IMR-90 (cell line): ENCODE measurements at regions not wholly inside any gene's neighbourhood (a gene's known extent, or its start where the extent isn't known, plus 50 kb on each side); places are given as distances from the start of the nearest gene placed in this dataset.

Experiments
- ATAC-seq: fragments of 200-7000 bp; cut with Tn5 transposase; 2 replicates; pipeline ENCODE4 v1.9.1; 2020; ENCODE audit warnings: low read depth, mild to moderate bottlenecking, moderate library complexity
- BruUV-seq: library from RNA; stranded (reverse); fragments of 400-500 nt; replicated peaks from 2 replicates; lab custom pipeline; 2021; lab: Mats Ljungman, UMichigan
- CTCF ChIA-PET: fragments of 300-600 bp; formaldehyde crosslinking; extraction: SDS; loops from one replicate; lab custom pipeline; 2021; ENCODE audit warnings: antibody characterized with exemption; lab: Yijun Ruan, JAX
- POLR2A ChIA-PET: fragments of 300-600 bp; sonication (Branson Sonifier 250); formaldehyde crosslinking; loops from one replicate; lab custom pipeline; 2022; ENCODE audit warnings: antibody characterized with exemption; ENCODE audit not compliant: unreplicated experiment; lab: Charles Lee
- DNase-seq: peaks from one replicate; pipeline ENCODE4 v3.0.0; 2013
- H2AFZ ChIP-seq: replicated peaks from 2 replicates; pipeline ENCODE3; 2013; ENCODE audit warnings: low read length, mild to moderate bottlenecking; ENCODE audit not compliant: poor library complexity
- H2AK5ac ChIP-seq: 2 replicates; pipeline ENCODE4 v1.6.1; 2013; ENCODE audit warnings: low read depth, low read length, inconsistent platforms
- H2AK9ac ChIP-seq: replicated peaks from 2 replicates; pipeline ENCODE3; 2013; ENCODE audit warnings: mild to moderate bottlenecking, low read depth, low read length, moderate library complexity; ENCODE audit not compliant: poor library complexity
- H2BK120ac ChIP-seq: 2 replicates; pipeline ENCODE4 v1.6.1; 2013; ENCODE audit warnings: low read depth, low read length, inconsistent platforms
- H2BK15ac ChIP-seq: 3 replicates; pipeline ENCODE4 v1.6.1; 2013; ENCODE audit warnings: low read depth, low read length, inconsistent platforms
- H2BK20ac ChIP-seq: 2 replicates; pipeline ENCODE4 v1.6.1; 2013; ENCODE audit warnings: low read depth, mild to moderate bottlenecking, inconsistent platforms, low read length, moderate library complexity
- H2BK5ac ChIP-seq: 2 replicates; pipeline ENCODE4 v1.6.1; 2013; ENCODE audit warnings: mild to moderate bottlenecking, low read depth, low read length, inconsistent platforms; ENCODE audit not compliant: poor library complexity, severe bottlenecking
- H3K14ac ChIP-seq: replicated peaks from 2 replicates; pipeline ENCODE4 v1.6.1; 2013; ENCODE audit warnings: low read depth, low read length, inconsistent platforms
- H3K18ac ChIP-seq: 2 replicates; pipeline ENCODE4 v1.6.1; 2013; ENCODE audit warnings: low read depth, low read length, control low read depth
- H3K23ac ChIP-seq: 2 replicates; pipeline ENCODE4 v1.6.1; 2013; ENCODE audit warnings: low read depth, low read length, inconsistent platforms
- H3K27ac ChIP-seq: 2 replicates; pipeline ENCODE4 v1.5.1; 2013; ENCODE audit warnings: mild to moderate bottlenecking, control low read depth, low read length; ENCODE audit not compliant: insufficient read depth
- H3K27me3 ChIP-seq: 2 replicates; pipeline ENCODE4 v1.6.1; 2013; ENCODE audit warnings: low read length; ENCODE audit not compliant: control insufficient read depth, insufficient read depth
- H3K36me3 ChIP-seq: 2 replicates; pipeline ENCODE4 v1.6.1; 2013; ENCODE audit warnings: low read length, mixed read lengths; ENCODE audit not compliant: control insufficient read depth, insufficient read depth
- H3K4ac ChIP-seq: 2 replicates; pipeline ENCODE4 v1.6.1; 2013; ENCODE audit warnings: low read depth, low read length, inconsistent platforms
- H3K4me1 ChIP-seq: 2 replicates; pipeline ENCODE4 v1.6.1; 2013; ENCODE audit warnings: low read length, mixed read lengths; ENCODE audit not compliant: control insufficient read depth, insufficient read depth
- H3K4me2 ChIP-seq: 2 replicates; pipeline ENCODE4 v1.6.1; 2013; ENCODE audit warnings: low read depth, mild to moderate bottlenecking, control low read depth, low read length, moderate library complexity
- H3K4me3 ChIP-seq: 2 replicates; pipeline ENCODE4 v1.5.1; 2013; ENCODE audit warnings: low read depth, mild to moderate bottlenecking, control low read depth, low read length, moderate library complexity; ENCODE audit not compliant: insufficient read depth
- H3K56ac ChIP-seq: 2 replicates; pipeline ENCODE4 v1.6.1; 2013; ENCODE audit warnings: low read length, inconsistent platforms; ENCODE audit not compliant: insufficient read depth; ENCODE audit errors: extremely low read depth
- H3K79me1 ChIP-seq, 2 experiments: 2 replicates each; pipeline ENCODE4 v1.6.1; 2013; ENCODE audit warnings: low read length in 2 of 2, inconsistent platforms in 1 of 2, low read depth in 1 of 2
- H3K9ac ChIP-seq: 2 replicates; pipeline ENCODE4 v1.6.1; 2013; ENCODE audit warnings: low read depth, low read length, control low read depth
- H3K9me1 ChIP-seq: 2 replicates; pipeline ENCODE4 v1.6.1; 2013; ENCODE audit warnings: low read length, inconsistent platforms; ENCODE audit not compliant: insufficient read depth
- H3K9me3 ChIP-seq: 2 replicates; pipeline ENCODE4 v1.6.1; 2013; ENCODE audit warnings: low read length; ENCODE audit not compliant: control insufficient read depth, insufficient read depth
- H4K20me1 ChIP-seq: 2 replicates; pipeline ENCODE4 v1.6.1; 2013; ENCODE audit warnings: low read length, inconsistent platforms; ENCODE audit not compliant: insufficient read depth
- H4K5ac ChIP-seq: 2 replicates; pipeline ENCODE4 v1.6.1; 2013; ENCODE audit warnings: mild to moderate bottlenecking, low read depth, low read length, control low read depth
- H4K8ac ChIP-seq, 2 experiments: 2 replicates each; pipeline ENCODE4 v1.6.1; 2013; ENCODE audit warnings: low read depth in 2 of 2, low read length in 2 of 2, control low read depth in 1 of 2, inconsistent platforms in 1 of 2
- H4K91ac ChIP-seq: 2 replicates; pipeline ENCODE4 v1.6.1; 2013; ENCODE audit warnings: low read depth, low read length, inconsistent platforms; ENCODE audit not compliant: insufficient read depth
- BHLHE40 ChIP-seq: fragments of 150-350 bp; IDR thresholded peaks from 2 replicates; pipeline ENCODE4 v1.6.1; 2016; ENCODE audit warnings: mild to moderate bottlenecking, low read depth, low read length
- CEBPB ChIP-seq: IDR thresholded peaks from 2 replicates; pipeline ENCODE4 v1.6.1; 2012; ENCODE audit warnings: low read depth, low read length, improper control_type of control experiment
- CHD1 ChIP-seq: IDR thresholded peaks from 2 replicates; pipeline ENCODE4 v1.6.1; 2012; ENCODE audit warnings: low read depth, low read length, improper control_type of control experiment
- CTCF ChIP-seq: conservative IDR thresholded peaks from 2 replicates; pipeline ENCODE4 v1.5.1; 2012; ENCODE audit warnings: mild to moderate bottlenecking, low read depth, low read length, improper control_type of control experiment
- ELK1 ChIP-seq: fragments of 150-350 bp; IDR thresholded peaks from 2 replicates; pipeline ENCODE4 v1.6.1; 2016; ENCODE audit warnings: low read depth, mild to moderate bottlenecking, low read length, moderate library complexity, borderline replicate concordance
- FOS ChIP-seq: fragments of 150-350 bp; IDR thresholded peaks from 2 replicates; pipeline ENCODE4 v1.6.1; 2016; ENCODE audit warnings: low read depth, low read length
- MAFK ChIP-seq: IDR thresholded peaks from 2 replicates; pipeline ENCODE4 v1.6.1; 2012; ENCODE audit warnings: low read depth, low read length, improper control_type of control experiment
- MAZ ChIP-seq: IDR thresholded peaks from 2 replicates; pipeline ENCODE4 v1.6.1; 2012; ENCODE audit warnings: low read depth, mild to moderate bottlenecking, low read length, improper control_type of control experiment, moderate library complexity, borderline replicate concordance
- MXI1 ChIP-seq: IDR thresholded peaks from 2 replicates; pipeline ENCODE4 v1.6.1; 2012; ENCODE audit warnings: low read depth, mild to moderate bottlenecking, low read length, moderate library complexity, borderline replicate concordance
- NFE2L2 ChIP-seq: fragments of 150-350 bp; IDR thresholded peaks from 2 replicates; pipeline ENCODE4 v1.6.1; 2016; ENCODE audit warnings: low read depth, mild to moderate bottlenecking, low read length
- POLR2A ChIP-seq: IDR thresholded peaks from 2 replicates; pipeline ENCODE4 v1.6.1; 2012; ENCODE audit warnings: mild to moderate bottlenecking, low read depth, low read length
- RAD21 ChIP-seq: IDR thresholded peaks from 2 replicates; pipeline ENCODE4 v1.6.1; 2012; ENCODE audit warnings: low read length, improper control_type of control experiment
- RCOR1 ChIP-seq: IDR thresholded peaks from 2 replicates; pipeline ENCODE4 v1.6.1; 2012; ENCODE audit warnings: mild to moderate bottlenecking, low read length, improper control_type of control experiment; ENCODE audit not compliant: insufficient replicate concordance
- RFX5 ChIP-seq: IDR thresholded peaks from 2 replicates; pipeline ENCODE4 v1.8.0; 2012; ENCODE audit warnings: low read depth, mild to moderate bottlenecking, low read length, moderate library complexity
- SMC3 ChIP-seq: fragments of 150-350 bp; IDR thresholded peaks from 2 replicates; pipeline ENCODE4 v1.6.1; 2016; ENCODE audit warnings: low read depth, mild to moderate bottlenecking, antibody characterized with exemption, low read length, moderate library complexity
- USF2 ChIP-seq: fragments of 150-350 bp; IDR thresholded peaks from 2 replicates; pipeline ENCODE4 v1.6.1; 2017; ENCODE audit warnings: mild to moderate bottlenecking, antibody characterized with exemption, low read length, low read depth
- WGBS, 2 experiments: methylation state at CpG; one replicate each; pipeline versions ENCODE4 v1.1.5 to v1.1.7; 2013; ENCODE audit warnings: missing lambda C conversion rate in 2 of 2; ENCODE audit not compliant: insufficient read length in 1 of 2; ENCODE audit errors: extremely low coverage in 2 of 2; 5-methylcytosine and 5-hydroxymethylcytosine counted together
- dilution Hi-C: fragments of 300-500 bp; cut with HindIII; formaldehyde crosslinking; loops from one replicate; pipeline ENCODE4 v1.14.3; 2018; ENCODE audit warnings: low sequenced_read_pairs; ENCODE audit not compliant: unreplicated experiment
- in situ Hi-C: fragments of 300-500 bp; cut with MboI; formaldehyde crosslinking; loops from 3 replicates; pipeline ENCODE4 v1.14.3; 2019; ENCODE audit warnings: low sequenced_read_pairs, inconsistent platforms, mixed read lengths
- intact Hi-C: fragments of 100-400 bp; cut with micrococcal nuclease; formaldehyde crosslinking; loops from 2 replicates; pipeline ENCODE4 v1.10.0; 2022

- Histone ChIP-seq H2BK15ac (no peak overlapping the region), H3K27ac (no peak overlapping the region), H4K5ac (no peak overlapping the region), H4K20me1 (no peaks in the 10 kb centered on the region), H4K8ac (no peak overlapping the region), H3K36me3 (no peaks in the 10 kb centered on the region), H3K9ac (no peak overlapping the region), H3K23ac (no peak overlapping the region), H3K18ac (no peak overlapping the region), H3K4me3 (no peak overlapping the region), H2BK120ac (no peak overlapping the region), H3K9me3 (no peaks in the 10 kb centered on the region), H2AFZ (no peak overlapping the region), H3K9me1 (no peaks in the 10 kb centered on the region), H3K4me2 (no peak overlapping the region), H3K56ac (no peak overlapping the region), H2AK9ac (no peak overlapping the region), H2AK5ac (no peak overlapping the region), H3K4ac (no peak overlapping the region), H2BK5ac (no peak overlapping the region), H3K79me1 (no peaks in the 10 kb centered on the region), H3K14ac (no peak overlapping the region), H2BK20ac (no peak overlapping the region), H3K27me3 (no peaks in the 10 kb centered on the region), H3K4me1 (peaks cover 3% of the 10 kb centered on the region; the same call in 1 of the 2 replicates), H4K91ac (no peak overlapping the region)
- in situ Hi-C loops = no loop called here
- CTCF ChIA-PET = no interaction called here
- ATAC-seq = no peak
- intact Hi-C loops = no loop called here
- no peak for TF ChIP-seq CEBPB
- no peak for TF ChIP-seq CTCF
- no peak for TF ChIP-seq POLR2A
- no peak for TF ChIP-seq RFX5
- no peak for TF ChIP-seq MAZ
- no peak for TF ChIP-seq RCOR1
- TF ChIP-seq ELK1 = no peak
- no peak for TF ChIP-seq FOS
- TF ChIP-seq SMC3 = no peak
- TF ChIP-seq MXI1 = no peak
- TF ChIP-seq MAFK = no peak
- no peak for TF ChIP-seq NFE2L2
- TF ChIP-seq RAD21 = no peak
- no peak for TF ChIP-seq BHLHE40
- no peak for TF ChIP-seq CHD1
- TF ChIP-seq USF2 = no peak
- no CpG with 5 or more reads among the region's 2 CpGs for WGBS, 2 experiments
- BruUV-seq = no TSS peak
- DNase-seq = no peak
- POLR2A ChIA-PET = no interaction called here
- dilution Hi-C loops = no loop called here
Measured at GRCh38 chr7:12893292-12893691, 205.9 kb downstream of the ARL4A start.
